ENCODE measurements at regions not wholly inside any gene's neighbourhood (a gene's known extent, or its start where the extent isn't known, plus 50 kb on each side); places are given as distances from the start of the nearest gene placed in this dataset.

DNA sequence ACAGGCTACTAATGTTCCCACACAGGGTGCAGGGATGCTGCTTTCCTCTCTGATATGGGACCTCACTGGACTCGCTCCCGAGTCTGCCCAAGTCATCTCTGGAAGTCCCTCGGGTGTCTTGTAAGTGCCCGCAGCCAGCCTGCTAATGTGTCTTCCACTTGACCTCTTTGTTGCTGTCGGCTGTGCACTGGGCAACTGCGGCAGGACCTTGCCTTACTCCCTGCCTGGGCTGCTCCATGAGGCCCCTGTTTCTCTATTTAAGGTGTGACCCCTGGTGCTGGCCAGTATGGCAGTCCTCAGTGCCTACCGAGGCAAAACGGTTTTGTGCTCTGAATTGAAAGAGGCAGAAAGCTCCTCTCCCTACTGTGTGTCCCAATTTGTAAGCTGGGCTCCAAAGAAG lies 88.8 kb upstream of the DUSP5 start (continued):
- TF ChIP-seq, protein P1, sequence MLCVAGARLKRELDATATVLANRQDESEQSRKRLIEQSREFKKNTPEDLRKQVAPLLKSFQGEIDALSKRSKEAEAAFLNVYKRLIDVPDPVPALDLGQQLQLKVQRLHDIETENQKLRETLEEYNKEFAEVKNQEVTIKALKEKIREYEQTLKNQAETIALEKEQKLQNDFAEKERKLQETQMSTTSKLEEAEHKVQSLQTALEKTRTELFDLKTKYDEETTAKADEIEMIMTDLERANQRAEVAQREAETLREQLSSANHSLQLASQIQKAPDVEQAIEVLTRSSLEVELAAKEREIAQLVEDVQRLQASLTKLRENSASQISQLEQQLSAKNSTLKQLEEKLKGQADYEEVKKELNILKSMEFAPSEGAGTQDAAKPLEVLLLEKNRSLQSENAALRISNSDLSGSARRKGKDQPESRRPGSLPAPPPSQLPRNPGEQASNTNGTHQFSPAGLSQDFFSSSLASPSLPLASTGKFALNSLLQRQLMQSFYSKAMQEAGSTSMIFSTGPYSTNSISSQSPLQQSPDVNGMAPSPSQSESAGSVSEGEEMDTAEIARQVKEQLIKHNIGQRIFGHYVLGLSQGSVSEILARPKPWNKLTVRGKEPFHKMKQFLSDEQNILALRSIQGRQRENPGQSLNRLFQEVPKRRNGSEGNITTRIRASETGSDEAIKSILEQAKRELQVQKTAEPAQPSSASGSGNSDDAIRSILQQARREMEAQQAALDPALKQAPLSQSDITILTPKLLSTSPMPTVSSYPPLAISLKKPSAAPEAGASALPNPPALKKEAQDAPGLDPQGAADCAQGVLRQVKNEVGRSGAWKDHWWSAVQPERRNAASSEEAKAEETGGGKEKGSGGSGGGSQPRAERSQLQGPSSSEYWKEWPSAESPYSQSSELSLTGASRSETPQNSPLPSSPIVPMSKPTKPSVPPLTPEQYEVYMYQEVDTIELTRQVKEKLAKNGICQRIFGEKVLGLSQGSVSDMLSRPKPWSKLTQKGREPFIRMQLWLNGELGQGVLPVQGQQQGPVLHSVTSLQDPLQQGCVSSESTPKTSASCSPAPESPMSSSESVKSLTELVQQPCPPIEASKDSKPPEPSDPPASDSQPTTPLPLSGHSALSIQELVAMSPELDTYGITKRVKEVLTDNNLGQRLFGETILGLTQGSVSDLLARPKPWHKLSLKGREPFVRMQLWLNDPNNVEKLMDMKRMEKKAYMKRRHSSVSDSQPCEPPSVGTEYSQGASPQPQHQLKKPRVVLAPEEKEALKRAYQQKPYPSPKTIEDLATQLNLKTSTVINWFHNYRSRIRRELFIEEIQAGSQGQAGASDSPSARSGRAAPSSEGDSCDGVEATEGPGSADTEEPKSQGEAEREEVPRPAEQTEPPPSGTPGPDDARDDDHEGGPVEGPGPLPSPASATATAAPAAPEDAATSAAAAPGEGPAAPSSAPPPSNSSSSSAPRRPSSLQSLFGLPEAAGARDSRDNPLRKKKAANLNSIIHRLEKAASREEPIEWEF (IDR thresholded peaks at IDR 0.05; ENCODE audit: insufficient replicate concordance, low read depth, low read length): no peak
- TF ChIP-seq RUNX3 (IDR thresholded peaks at IDR 0.05; ENCODE audit: low read length) (no peak), BRCA1 (IDR thresholded peaks at IDR 0.05; ENCODE audit: low read depth, low read length) (no peak), GATAD2B (conservative IDR thresholded peaks at IDR 0.05; ENCODE audit: low read depth) (no peak), TCF3 (IDR thresholded peaks at IDR 0.05; ENCODE audit: borderline replicate concordance, insufficient read depth, low read depth, low read length) (no peak), ESRRA (IDR thresholded peaks at IDR 0.05; ENCODE audit: low read length) (no peak), JUNB (IDR thresholded peaks at IDR 0.05) (no peak), NFYA (IDR thresholded peaks at IDR 0.05; ENCODE audit: borderline replicate concordance, low read depth, low read length) (no peak), EP300 (IDR thresholded peaks at IDR 0.05; ENCODE audit: borderline replicate concordance in 1 of 2, control insufficient read depth in 1 of 2, low read depth in 2 of 2, low read length in 2 of 2) (no peak)
- TF ChIP-seq, protein P2, sequence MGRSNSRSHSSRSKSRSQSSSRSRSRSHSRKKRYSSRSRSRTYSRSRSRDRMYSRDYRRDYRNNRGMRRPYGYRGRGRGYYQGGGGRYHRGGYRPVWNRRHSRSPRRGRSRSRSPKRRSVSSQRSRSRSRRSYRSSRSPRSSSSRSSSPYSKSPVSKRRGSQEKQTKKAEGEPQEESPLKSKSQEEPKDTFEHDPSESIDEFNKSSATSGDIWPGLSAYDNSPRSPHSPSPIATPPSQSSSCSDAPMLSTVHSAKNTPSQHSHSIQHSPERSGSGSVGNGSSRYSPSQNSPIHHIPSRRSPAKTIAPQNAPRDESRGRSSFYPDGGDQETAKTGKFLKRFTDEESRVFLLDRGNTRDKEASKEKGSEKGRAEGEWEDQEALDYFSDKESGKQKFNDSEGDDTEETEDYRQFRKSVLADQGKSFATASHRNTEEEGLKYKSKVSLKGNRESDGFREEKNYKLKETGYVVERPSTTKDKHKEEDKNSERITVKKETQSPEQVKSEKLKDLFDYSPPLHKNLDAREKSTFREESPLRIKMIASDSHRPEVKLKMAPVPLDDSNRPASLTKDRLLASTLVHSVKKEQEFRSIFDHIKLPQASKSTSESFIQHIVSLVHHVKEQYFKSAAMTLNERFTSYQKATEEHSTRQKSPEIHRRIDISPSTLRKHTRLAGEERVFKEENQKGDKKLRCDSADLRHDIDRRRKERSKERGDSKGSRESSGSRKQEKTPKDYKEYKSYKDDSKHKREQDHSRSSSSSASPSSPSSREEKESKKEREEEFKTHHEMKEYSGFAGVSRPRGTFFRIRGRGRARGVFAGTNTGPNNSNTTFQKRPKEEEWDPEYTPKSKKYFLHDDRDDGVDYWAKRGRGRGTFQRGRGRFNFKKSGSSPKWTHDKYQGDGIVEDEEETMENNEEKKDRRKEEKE (IDR thresholded peaks at IDR 0.05): no peak
- TF ChIP-seq, protein P3, sequence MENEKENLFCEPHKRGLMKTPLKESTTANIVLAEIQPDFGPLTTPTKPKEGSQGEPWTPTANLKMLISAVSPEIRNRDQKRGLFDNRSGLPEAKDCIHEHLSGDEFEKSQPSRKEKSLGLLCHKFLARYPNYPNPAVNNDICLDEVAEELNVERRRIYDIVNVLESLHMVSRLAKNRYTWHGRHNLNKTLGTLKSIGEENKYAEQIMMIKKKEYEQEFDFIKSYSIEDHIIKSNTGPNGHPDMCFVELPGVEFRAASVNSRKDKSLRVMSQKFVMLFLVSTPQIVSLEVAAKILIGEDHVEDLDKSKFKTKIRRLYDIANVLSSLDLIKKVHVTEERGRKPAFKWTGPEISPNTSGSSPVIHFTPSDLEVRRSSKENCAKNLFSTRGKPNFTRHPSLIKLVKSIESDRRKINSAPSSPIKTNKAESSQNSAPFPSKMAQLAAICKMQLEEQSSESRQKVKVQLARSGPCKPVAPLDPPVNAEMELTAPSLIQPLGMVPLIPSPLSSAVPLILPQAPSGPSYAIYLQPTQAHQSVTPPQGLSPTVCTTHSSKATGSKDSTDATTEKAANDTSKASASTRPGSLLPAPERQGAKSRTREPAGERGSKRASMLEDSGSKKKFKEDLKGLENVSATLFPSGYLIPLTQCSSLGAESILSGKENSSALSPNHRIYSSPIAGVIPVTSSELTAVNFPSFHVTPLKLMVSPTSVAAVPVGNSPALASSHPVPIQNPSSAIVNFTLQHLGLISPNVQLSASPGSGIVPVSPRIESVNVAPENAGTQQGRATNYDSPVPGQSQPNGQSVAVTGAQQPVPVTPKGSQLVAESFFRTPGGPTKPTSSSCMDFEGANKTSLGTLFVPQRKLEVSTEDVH (IDR thresholded peaks at IDR 0.05; ENCODE audit: low read depth, partially characterized antibody): no peak
